ENCODE measurements at regions not wholly inside any gene's neighbourhood (a gene's known extent, or its start where the extent isn't known, plus 50 kb on each side); places are given as distances from the start of the nearest gene placed in this dataset.

DNA sequence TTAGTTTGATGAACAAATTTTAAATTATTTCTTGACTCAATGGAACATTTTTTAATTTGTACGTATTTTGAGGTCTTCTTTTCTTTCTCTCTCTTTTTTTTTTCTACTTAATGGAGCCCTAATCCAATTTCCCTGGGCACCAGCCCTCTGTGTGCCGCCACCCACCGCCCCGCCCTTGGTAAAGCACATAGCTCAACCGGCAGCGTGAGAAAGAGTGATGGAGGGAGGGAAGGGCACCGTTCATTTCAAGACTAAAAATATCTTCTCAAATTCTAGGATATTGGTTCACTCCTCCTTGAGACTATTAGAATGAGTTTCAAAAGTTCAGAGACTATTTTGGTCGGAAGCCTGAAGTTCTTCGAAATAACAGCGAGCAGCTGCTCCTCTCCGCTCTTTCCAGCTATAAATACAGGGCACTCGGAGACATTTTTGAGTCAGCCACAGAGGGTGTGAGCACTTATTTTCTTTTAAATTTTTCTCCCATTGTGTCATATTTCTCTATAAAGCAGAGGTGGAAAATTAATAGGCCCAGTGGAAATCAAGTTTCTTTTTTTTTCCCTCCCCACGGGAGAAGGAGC is 731.7 kb upstream of the ID2 start:
- TF ChIP-seq, protein P1, sequence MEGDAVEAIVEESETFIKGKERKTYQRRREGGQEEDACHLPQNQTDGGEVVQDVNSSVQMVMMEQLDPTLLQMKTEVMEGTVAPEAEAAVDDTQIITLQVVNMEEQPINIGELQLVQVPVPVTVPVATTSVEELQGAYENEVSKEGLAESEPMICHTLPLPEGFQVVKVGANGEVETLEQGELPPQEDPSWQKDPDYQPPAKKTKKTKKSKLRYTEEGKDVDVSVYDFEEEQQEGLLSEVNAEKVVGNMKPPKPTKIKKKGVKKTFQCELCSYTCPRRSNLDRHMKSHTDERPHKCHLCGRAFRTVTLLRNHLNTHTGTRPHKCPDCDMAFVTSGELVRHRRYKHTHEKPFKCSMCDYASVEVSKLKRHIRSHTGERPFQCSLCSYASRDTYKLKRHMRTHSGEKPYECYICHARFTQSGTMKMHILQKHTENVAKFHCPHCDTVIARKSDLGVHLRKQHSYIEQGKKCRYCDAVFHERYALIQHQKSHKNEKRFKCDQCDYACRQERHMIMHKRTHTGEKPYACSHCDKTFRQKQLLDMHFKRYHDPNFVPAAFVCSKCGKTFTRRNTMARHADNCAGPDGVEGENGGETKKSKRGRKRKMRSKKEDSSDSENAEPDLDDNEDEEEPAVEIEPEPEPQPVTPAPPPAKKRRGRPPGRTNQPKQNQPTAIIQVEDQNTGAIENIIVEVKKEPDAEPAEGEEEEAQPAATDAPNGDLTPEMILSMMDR (IDR thresholded peaks at IDR 0.05), result no peak
- TF ChIP-seq POLR2A (IDR thresholded peaks at IDR 0.05), result no peak

All from adrenal gland (tissue), 5 donors.